Vagina (tissue), 2 donors: ENCODE measurements at regions not wholly inside any gene's neighbourhood (a gene's known extent, or its start where the extent isn't known, plus 50 kb on each side); places are given as distances from the start of the nearest gene placed in this dataset.

Experiments
- CTCF ChIP-seq, 3 experiments: fragments of 450-650 bp in 2 of 3; fragments of 200-600 bp in 1 of 3; sonication (generic) in 1 of 3; IDR thresholded peaks; one replicate each; pipeline ENCODE4 v1.5.1; 2017 to 2019; ENCODE audit warnings: antibody characterized with exemption in 3 of 3, mild to moderate bottlenecking in 2 of 3, moderate library complexity in 2 of 3
- POLR2A ChIP-seq, 2 donors: fragments of 450-650 bp; IDR thresholded peaks; one replicate each; pipeline ENCODE4 v1.6.1; 2017; ENCODE audit warnings: antibody characterized with exemption in 2 of 2, mild to moderate bottlenecking in 2 of 2, moderate library complexity in 2 of 2

- TF ChIP-seq CTCF (IDR thresholded peaks at IDR 0.05) (no peak), POLR2A (IDR thresholded peaks at IDR 0.05) (no peak)
These were observed 1013.9 kb downstream of the KCNT2 start for GRCh38 chr1:195594322-195594721.
